ENCODE measurements at regions not wholly inside any gene's neighbourhood (a gene's known extent, or its start where the extent isn't known, plus 50 kb on each side); places are given as distances from the start of the nearest gene placed in this dataset.

- H3K27ac ChIP-seq = no peak overlapping the region
- DNase-seq (no peak), ATAC-seq (no peak)
- no peak for TF ChIP-seq CTCF (IDR thresholded peaks at IDR 0.05)
- no peak for TF ChIP-seq POLR2A (IDR thresholded peaks at IDR 0.05)
- WGBS, 4 donors = 74 to 85% (median 82%) methylated on average over 3 of the region's 3 CpGs
- H3K4me3 ChIP-seq = no peak overlapping the region
- no peaks in the 10 kb centered on the region for H3K27me3 ChIP-seq
- no peaks in the 10 kb centered on the region for H3K36me3 ChIP-seq
- intact Hi-C loops (cut with DNase I) = no loop called here
- no peaks in the 10 kb centered on the region for H3K4me1 ChIP-seq
- peaks cover 0 to 8% (median 0%) of the 10 kb centered on the region in 12 donors for H3K9me3 ChIP-seq
Observed at GRCh38 chr15:61743345-61743909, 316.8 kb downstream of the VPS13C start.

GRCh38 chr15:61742591-61742990 lies 317.7 kb downstream of the VPS13C start:
- DNase-seq (no peak), ATAC-seq (no peak)
- H3K9me3 ChIP-seq = peaks cover 0 to 8% (median 0%) of the 10 kb centered on the region in 12 donors
- no peaks in the 10 kb centered on the region for H3K36me3 ChIP-seq
- intact Hi-C loops (cut with DNase I) = loop anchor here in 1 of 10 donors (1.0 kb wide), 1 partner anchor 8 kb away; no protein-coding TSS in a partner anchor
- TF ChIP-seq CTCF (IDR thresholded peaks at IDR 0.05) = no peak
- no peak for TF ChIP-seq POLR2A (IDR thresholded peaks at IDR 0.05)
- no peak overlapping the region for H3K27ac ChIP-seq
- H3K4me1 ChIP-seq = no peaks in the 10 kb centered on the region
- H3K4me3 ChIP-seq = no peak overlapping the region
- H3K27me3 ChIP-seq = no peaks in the 10 kb centered on the region

- Histone ChIP-seq H3K27me3 (no peaks in the 10 kb centered on the region), H3K4me1 (no peaks in the 10 kb centered on the region), H3K27ac (no peak overlapping the region), H3K36me3 (no peaks in the 10 kb centered on the region), H3K4me3 (no peak overlapping the region), H3K9me3 (peaks cover 0 to 8% (median 0%) of the 10 kb centered on the region in 12 donors)
- TF ChIP-seq CTCF (IDR thresholded peaks at IDR 0.05) (no peak), POLR2A (IDR thresholded peaks at IDR 0.05) (no peak)
- intact Hi-C loops (cut with DNase I) = no loop called here
- DNase-seq (no peak), ATAC-seq (no peak)
- 70 to 86% (median 77%) methylated on average over 1 of the region's 1 CpG for WGBS, 4 donors
Observed at GRCh38 chr15:61736790-61737189, 323.5 kb downstream of the VPS13C start.

- Histone ChIP-seq H3K4me3 (no peak overlapping the region), H3K4me1 (no peaks in the 10 kb centered on the region), H3K9me3 (no peaks in the 10 kb centered on the region), H3K27ac (no peak overlapping the region), H3K36me3 (no peaks in the 10 kb centered on the region), H3K27me3 (peaks cover 0 to 6% (median 0%) of the 10 kb centered on the region in 9 donors)
- ATAC-seq = no peak
- DNase-seq = no peak
- WGBS, 4 donors = 38 to 71% (median 60%) methylated on average over 3 of the region's 3 CpGs
- intact Hi-C loops (cut with DNase I) = no loop called here
- TF ChIP-seq POLR2A (IDR thresholded peaks at IDR 0.05) = no peak
- TF ChIP-seq CTCF (IDR thresholded peaks at IDR 0.05) = no peak
Observed at GRCh38 chr15:61731099-61731498, 329.1 kb downstream of the VPS13C start.
